ENCODE measurements at regions not wholly inside any gene's neighbourhood (a gene's known extent, or its start where the extent isn't known, plus 50 kb on each side); places are given as distances from the start of the nearest gene placed in this dataset.

DNA sequence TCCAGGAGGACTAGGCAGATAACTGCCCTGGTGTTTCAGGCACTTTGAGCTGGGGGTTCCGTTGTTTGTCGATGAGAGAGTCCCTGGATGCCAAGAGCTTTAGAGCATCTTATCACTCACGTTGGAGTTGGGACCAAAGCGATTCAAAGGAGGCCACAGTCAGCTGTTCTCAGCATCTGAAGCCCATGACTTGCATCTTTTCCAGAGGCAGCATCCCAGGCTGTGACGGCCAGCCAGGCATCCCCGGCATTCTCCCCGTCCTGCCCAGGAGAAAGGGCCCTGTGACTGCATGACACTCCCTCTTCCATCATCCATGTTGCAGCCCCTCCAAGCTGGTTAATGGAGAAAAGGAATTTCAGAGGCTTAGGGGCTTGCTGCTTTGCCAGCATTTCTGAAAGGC is 520.3 kb downstream of the CDH26 start:
- Histone ChIP-seq H2AK5ac (ENCODE audit: low read depth, low read length) (no peak overlapping the region), H3K23ac (ENCODE audit: insufficient read length) (no peak overlapping the region), H3K23me2 (ENCODE audit: low read depth, low read length) (no peaks in the 10 kb centered on the region), H3K27ac (ENCODE audit: low read depth, low read length) (no peak overlapping the region), H4K20me1 (replicated peaks in 1 of 2; ENCODE audit: control insufficient read depth in 1 of 2, insufficient read depth in 2 of 2, low read length in 2 of 2) (no peaks in the 10 kb centered on the region), H3K9ac (replicated peaks in 1 of 4; ENCODE audit: extremely low read depth in 1 of 4, low read depth in 3 of 4, low read length in 3 of 4) (no peak overlapping the region), H4K91ac (replicated peaks; ENCODE audit: insufficient read length, low read length) (no peak overlapping the region), H3K56ac (replicated peaks; ENCODE audit: insufficient read length, low read depth, low read length) (no peak overlapping the region), H4K5ac (ENCODE audit: insufficient read length, low read depth, low read length) (no peak overlapping the region), H3K4me3 (ENCODE audit: extremely low read depth in 1 of 4, insufficient read depth in 2 of 4, low read depth in 3 of 4, low read length in 4 of 4) (no peak overlapping the region), H4K8ac (ENCODE audit: extremely low read depth, insufficient read depth, low read length) (no peak overlapping the region; the same call in 1 of the 2 replicates), H3K4ac (replicated peaks; ENCODE audit: insufficient read length, low read depth, low read length) (no peak overlapping the region), H2BK120ac (replicated peaks; ENCODE audit: low read depth, low read length) (no peak overlapping the region), H3K27me3 (replicated peaks in 1 of 4; ENCODE audit: control insufficient read depth in 3 of 4, extremely low read depth in 1 of 4, insufficient read depth in 3 of 4, low read length in 3 of 4) (peaks cover 0 to 8% (median under 1%) of the 10 kb centered on the region in 4 experiments; a peak in 1 of 7 replicates), H3K36me3 (ENCODE audit: control insufficient read depth in 2 of 4, insufficient read depth in 4 of 4, low read length in 3 of 4) (no peaks in the 10 kb centered on the region), H2BK15ac (ENCODE audit: low read length) (no peak overlapping the region), H2BK5ac (ENCODE audit: low read depth, low read length) (no peak overlapping the region), H2BK12ac (ENCODE audit: low read depth, low read length) (no peak overlapping the region), H3K79me1 (ENCODE audit: low read depth, low read length) (no peaks in the 10 kb centered on the region), H3K79me2 (ENCODE audit: control insufficient read depth in 1 of 2, insufficient read depth in 2 of 2, low read length in 2 of 2) (no peaks in the 10 kb centered on the region), H2BK20ac (ENCODE audit: low read length) (no peak overlapping the region), H3K14ac (ENCODE audit: insufficient read length) (no peak overlapping the region), H3K4me2 (ENCODE audit: insufficient read depth in 1 of 2, low read depth in 2 of 2, low read length in 2 of 2) (no peak overlapping the region), H3K18ac (ENCODE audit: extremely low read depth, low read length) (no peak overlapping the region), H3K4me1 (replicated peaks in 1 of 4; ENCODE audit: control insufficient read depth in 3 of 4, insufficient read depth in 4 of 4, low read length in 3 of 4) (no peaks in the 10 kb centered on the region; a peak in 1 of 7 replicates), H2AFZ (ENCODE audit: low read length) (no peak overlapping the region), H3K9me3 (ENCODE audit: insufficient read depth in 2 of 2, low read depth in 1 of 2, low read length in 1 of 2) (no peaks in the 10 kb centered on the region)
- TF ChIP-seq CREB1 (IDR thresholded peaks at IDR 0.05) (no peak), POU5F1 (IDR thresholded peaks at IDR 0.05; ENCODE audit: low read depth, low read length) (no peak), KDM5A (IDR thresholded peaks at IDR 0.05; ENCODE audit: low read length) (no peak), POLR2A (IDR thresholded peaks at IDR 0.05; ENCODE audit: control extremely low read depth in 1 of 2, low read depth in 2 of 2, low read length in 2 of 2) (no peak), CHD2 (IDR thresholded peaks at IDR 0.05; ENCODE audit: low read length) (no peak), POLR2AphosphoS5 (IDR thresholded peaks at IDR 0.05; ENCODE audit: low read depth, low read length) (no peak), MAFK (IDR thresholded peaks at IDR 0.05; ENCODE audit: low read depth, low read length) (no peak), SRF (IDR thresholded peaks at IDR 0.05; ENCODE audit: low read depth, low read length) (no peak), NRF1 (IDR thresholded peaks at IDR 0.05; ENCODE audit: low read depth, low read length) (no peak), RFX5 (IDR thresholded peaks at IDR 0.05; ENCODE audit: borderline replicate concordance, low read depth, low read length) (no peak), CTCF (IDR thresholded peaks at IDR 0.05; ENCODE audit: control extremely low read depth in 1 of 3, insufficient read depth in 1 of 3, low read depth in 1 of 3, low read length in 3 of 3) (no peak)
- ChIA-PET CTCF (ENCODE audit: partially characterized antibody) (no interaction called here), POLR2A (ENCODE audit: partially characterized antibody) (no interaction called here)
- FAIRE-seq (no peak), DNase-seq (ENCODE audit: low read depth in 1 of 2, low spot score in 2 of 2) (no peak)
- WGBS, 2 experiments (ENCODE audit: extremely low coverage in 1 of 2, insufficient coverage in 1 of 2, insufficient read length in 1 of 2, insufficient replicate concordance in 2 of 2, low coverage in 1 of 2, low lambda C conversion rate in 2 of 2, missing lambda C conversion rate in 1 of 2), result 89% methylated on average over 7 of the region's 7 CpGs; no CpG with 5 or more reads in 1 of the 2 experiments

All from H1 (cell line).